Neural progenitor cell (in vitro differentiated cells): ENCODE measurements at regions not wholly inside any gene's neighbourhood (a gene's known extent, or its start where the extent isn't known, plus 50 kb on each side); places are given as distances from the start of the nearest gene placed in this dataset.

Experiments
- EZH2 ChIP-seq: fragments of 200-600 bp; sonication (generic); IDR thresholded peaks from 2 replicates; pipeline ENCODE4 v1.6.1; 2017; ENCODE audit warnings: antibody characterized with exemption, mild to moderate bottlenecking, moderate library complexity
- TF ChIP-seq, protein P1 (sequence below): fragments of 200-600 bp; sonication (generic); IDR thresholded peaks from 2 replicates; pipeline ENCODE4 v1.5.1; 2017; ENCODE audit warnings: antibody characterized with exemption, mild to moderate bottlenecking

DNA sequence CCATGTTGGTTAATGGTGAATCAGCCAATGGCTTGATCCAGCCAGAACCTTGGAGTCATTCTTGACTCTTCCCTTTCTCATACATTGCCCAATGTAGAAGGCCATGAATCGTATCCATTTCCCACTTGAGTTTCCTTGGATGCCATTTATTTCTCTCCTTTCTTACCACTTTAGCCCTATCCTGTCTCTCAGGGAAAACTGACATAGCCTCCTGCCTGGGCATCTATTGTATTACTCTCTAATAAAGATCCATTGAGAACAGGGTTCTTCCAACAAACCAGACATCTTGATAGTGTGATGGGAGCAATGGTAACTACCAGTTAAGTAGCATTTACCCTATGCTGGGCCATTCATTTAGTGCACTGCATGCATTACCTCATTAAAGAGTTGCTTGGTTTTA, 104.2 kb upstream of the CDH11 start:
- TF ChIP-seq, protein P1, sequence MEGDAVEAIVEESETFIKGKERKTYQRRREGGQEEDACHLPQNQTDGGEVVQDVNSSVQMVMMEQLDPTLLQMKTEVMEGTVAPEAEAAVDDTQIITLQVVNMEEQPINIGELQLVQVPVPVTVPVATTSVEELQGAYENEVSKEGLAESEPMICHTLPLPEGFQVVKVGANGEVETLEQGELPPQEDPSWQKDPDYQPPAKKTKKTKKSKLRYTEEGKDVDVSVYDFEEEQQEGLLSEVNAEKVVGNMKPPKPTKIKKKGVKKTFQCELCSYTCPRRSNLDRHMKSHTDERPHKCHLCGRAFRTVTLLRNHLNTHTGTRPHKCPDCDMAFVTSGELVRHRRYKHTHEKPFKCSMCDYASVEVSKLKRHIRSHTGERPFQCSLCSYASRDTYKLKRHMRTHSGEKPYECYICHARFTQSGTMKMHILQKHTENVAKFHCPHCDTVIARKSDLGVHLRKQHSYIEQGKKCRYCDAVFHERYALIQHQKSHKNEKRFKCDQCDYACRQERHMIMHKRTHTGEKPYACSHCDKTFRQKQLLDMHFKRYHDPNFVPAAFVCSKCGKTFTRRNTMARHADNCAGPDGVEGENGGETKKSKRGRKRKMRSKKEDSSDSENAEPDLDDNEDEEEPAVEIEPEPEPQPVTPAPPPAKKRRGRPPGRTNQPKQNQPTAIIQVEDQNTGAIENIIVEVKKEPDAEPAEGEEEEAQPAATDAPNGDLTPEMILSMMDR, result no peak
- TF ChIP-seq EZH2, result no peak
